ENCODE measurements at regions not wholly inside any gene's neighbourhood (a gene's known extent, or its start where the extent isn't known, plus 50 kb on each side); places are given as distances from the start of the nearest gene placed in this dataset.
"Not testable (repeated sequence)": the region's sequence is repeated elsewhere in the genome, so short reads cannot be mapped to it uniquely, and the experiment has no call there.

- no peak for DNase-seq (ENCODE audit: low spot score)
Observed at GRCh38 chr18:4536447-4536846, 81.3 kb upstream of the DLGAP1 start.

- DNase-seq (ENCODE audit: low spot score), result no peak
Observed at GRCh38 chr18:4528405-4528804, 73.3 kb upstream of the DLGAP1 start.

DNA sequence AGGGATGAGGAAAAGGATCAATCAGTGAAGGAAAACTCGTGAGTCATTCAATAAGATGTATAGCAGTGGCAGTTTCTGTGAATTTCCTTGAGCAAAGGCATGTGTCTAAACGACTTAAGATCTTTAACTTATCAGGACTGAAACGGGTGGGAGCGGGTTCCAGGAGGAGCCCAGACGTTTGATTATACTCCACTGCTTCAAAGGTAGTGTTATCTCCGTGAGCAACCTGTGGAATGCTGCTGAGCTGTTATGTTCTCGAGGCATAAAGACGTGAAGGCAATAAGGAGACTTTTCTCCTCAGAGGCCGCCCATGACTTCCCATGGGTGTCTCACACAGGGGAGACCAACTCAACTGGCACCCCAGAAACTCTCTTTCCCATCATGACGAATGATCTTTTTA, 72.7 kb upstream of the DLGAP1 start:
- DNase-seq (ENCODE audit: low spot score), result not testable (repeated sequence)

GRCh38 chr18:4524096-4524495, 69.0 kb upstream of the DLGAP1 start:
- no peak for DNase-seq (ENCODE audit: low spot score)

- DNase-seq (ENCODE audit: low spot score), result no peak
Observed at GRCh38 chr18:4511166-4511565, 56.1 kb upstream of the DLGAP1 start.

DNA sequence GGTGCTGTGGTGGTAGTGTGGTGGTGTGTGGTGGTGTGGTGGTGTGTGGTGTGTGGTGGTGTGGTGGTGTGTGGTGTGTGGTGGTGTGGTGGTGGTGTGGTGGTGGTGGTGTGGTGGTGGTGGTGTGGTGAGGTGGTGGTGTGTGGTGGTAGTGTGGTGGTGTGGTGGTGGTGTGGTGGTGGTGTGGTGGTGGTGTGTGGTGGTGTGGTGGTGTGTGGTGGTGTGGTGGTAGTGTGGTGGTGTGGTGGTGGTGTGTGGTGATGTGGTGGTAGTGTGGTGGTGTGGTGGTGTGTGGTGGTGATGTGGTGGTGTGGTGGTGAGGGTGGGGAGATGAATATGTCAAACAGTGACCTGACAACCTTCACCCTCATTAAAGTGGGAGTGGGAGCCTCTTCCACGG, 55.6 kb upstream of the DLGAP1 start:
- DNase-seq (ENCODE audit: low spot score), result no peak

DNA sequence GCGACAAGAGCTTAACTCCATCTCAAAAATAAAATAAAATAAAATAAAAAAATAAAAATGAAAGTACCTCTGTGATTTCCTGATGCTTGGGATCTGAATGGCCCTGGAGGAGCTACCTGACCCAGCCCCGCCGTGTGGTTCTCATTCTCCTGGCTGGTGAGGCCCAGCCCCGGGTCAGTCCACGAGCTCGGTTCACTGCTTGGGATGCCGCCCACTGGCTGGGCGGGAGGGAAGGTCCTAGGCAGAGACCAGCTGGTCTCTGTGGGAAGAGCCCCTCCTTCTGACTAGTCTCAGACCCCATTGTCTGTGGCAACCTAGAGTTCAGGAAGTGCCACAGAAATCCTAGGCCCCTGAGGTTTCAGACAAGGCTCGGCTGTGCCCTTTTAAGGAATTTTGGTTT, 55.1 kb upstream of the DLGAP1 start:
- DNase-seq (ENCODE audit: low spot score), result no peak

Measured in kidney tubule cell (primary cell).